Spleen (tissue), 11 donors: ENCODE measurements at regions not wholly inside any gene's neighbourhood (a gene's known extent, or its start where the extent isn't known, plus 50 kb on each side); places are given as distances from the start of the nearest gene placed in this dataset.
A peak's percentile ranks its signal among the peaks of the same experiment; 100 is the strongest.

Experiments
- DNase-seq: peaks from one replicate; pipeline ENCODE4 v3.0.0-alpha.2; 2020
- H3K27ac ChIP-seq, 8 donors: fragments of 200-600 bp; sonication (generic) in 7 of 8; 1 replicate in 4 of 8; 2 replicates in 4 of 8; pipeline versions ENCODE4 v1.5.0 to v1.8.0; 2016 to 2021; ENCODE audit warnings: inconsistent platforms in 4 of 8, mild to moderate bottlenecking in 4 of 8, moderate library complexity in 1 of 8
- H3K27me3 ChIP-seq, 7 donors: fragments of 200-600 bp; sonication (generic) in 6 of 7; replicated peaks in 1 of 7; 1 replicate in 4 of 7; 2 replicates in 3 of 7; pipeline versions ENCODE4 v1.5.0 to v1.8.0; 2016 to 2021; ENCODE audit warnings: inconsistent platforms in 3 of 7, mild to moderate bottlenecking in 1 of 7
- H3K36me3 ChIP-seq, 6 donors: fragments of 200-600 bp; sonication (generic) in 5 of 6; 1 replicate in 4 of 6; 2 replicates in 2 of 6; pipeline versions ENCODE4 v1.5.0 to v1.8.0; 2016 to 2021; ENCODE audit warnings: inconsistent platforms in 2 of 6
- H3K4me1 ChIP-seq, 6 donors: fragments of 200-600 bp; sonication (generic) in 5 of 6; 1 replicate in 3 of 6; 2 replicates in 3 of 6; pipeline versions ENCODE4 v1.5.0 to v1.8.0; 2016 to 2021; ENCODE audit warnings: inconsistent platforms in 3 of 6
- H3K4me3 ChIP-seq, 8 donors: fragments of 200-600 bp; sonication (generic) in 7 of 8; 1 replicate in 4 of 8; 2 replicates in 4 of 8; pipeline versions ENCODE4 v1.5.0 to v1.8.0; 2016 to 2021; ENCODE audit warnings: inconsistent platforms in 4 of 8, mild to moderate bottlenecking in 4 of 8, moderate library complexity in 2 of 8
- H3K9me3 ChIP-seq, 8 donors: fragments of 200-600 bp; sonication (generic) in 7 of 8; 1 replicate in 4 of 8; 2 replicates in 4 of 8; pipeline versions ENCODE4 v1.5.0 to v1.8.0; 2016 to 2021; ENCODE audit warnings: inconsistent platforms in 4 of 8
- CTCF ChIP-seq, 11 experiments: fragments of 200-600 bp in 7 of 11; fragments of 450-650 bp in 4 of 11; sonication (generic) in 4 of 11; IDR thresholded peaks in 8 of 11; conservative IDR thresholded peaks in 3 of 11; 1 replicate in 7 of 11; 2 replicates in 4 of 11; pipeline versions ENCODE4 v1.4.0 to v1.8.0; 2016 to 2021; ENCODE audit warnings: antibody characterized with exemption in 11 of 11, inconsistent platforms in 4 of 11, mild to moderate bottlenecking in 1 of 11
- POLR2A ChIP-seq, 3 donors: fragments of 450-650 bp; IDR thresholded peaks; one replicate each; pipeline ENCODE4 v1.5.1; 2017; ENCODE audit warnings: antibody characterized with exemption in 3 of 3, mild to moderate bottlenecking in 1 of 3
- POLR2AphosphoS5 ChIP-seq, 3 donors: sonication (generic); formaldehyde crosslinking; IDR thresholded peaks; one replicate each; pipeline ENCODE4 v1.5.1; 2017; ENCODE audit warnings: antibody characterized with exemption in 3 of 3
- WGBS, 5 donors: extraction: QIAGEN DNeasy Blood & Tissue Kit in 3 of 5; methylation state at CpG; one replicate each; pipeline versions ENCODE4 v1.1.5 to v1.1.7; 2013 to 2018; 5-methylcytosine and 5-hydroxymethylcytosine counted together
- intact Hi-C: fragments of 100-400 bp; cut with DNase I; formaldehyde crosslinking; loops from one replicate; pipeline ENCODE4 v1.15.0; 2023; ENCODE audit warnings: low total_unique reads
- donor health status: healthy with polysubstance abuse.
- donor health status: DM: no; HTN: no; CAD: no; lungs with moderate emphysema.
- donor health status: DM: no; HTN: no; CAD: no.
- donor health status: Bipolar disorder and iron deficiency.
- donor health status: healthy.
- donor health status: DM: no; HTN: no; CAD: no.
- donor health status: DM: yes; HTN: yes; CAD: no.

GRCh38 chr11:92546603-92547002 lies 322.0 kb downstream of the FAT3 start:
- no peaks in the 10 kb centered on the region for H3K4me1 ChIP-seq
- H3K27ac ChIP-seq = no peak overlapping the region
- intact Hi-C loops = no loop called here
- H3K9me3 ChIP-seq = no peaks in the 10 kb centered on the region
- WGBS, 5 donors = 72 to 89% (median 83%) methylated on average over 5 of the region's 5 CpGs
- H3K36me3 ChIP-seq = no peaks in the 10 kb centered on the region
- H3K27me3 ChIP-seq = no peaks in the 10 kb centered on the region
- DNase-seq = no peak
- H3K4me3 ChIP-seq = no peak overlapping the region
- TF ChIP-seq POLR2A (IDR thresholded peaks at IDR 0.05) = no peak
- TF ChIP-seq CTCF (IDR thresholded peaks at IDR 0.05 in 8 of 11, conservative IDR thresholded peaks at IDR 0.05 in 3 of 11) = no peak
- no peak for TF ChIP-seq POLR2AphosphoS5 (IDR thresholded peaks at IDR 0.05)

DNA sequence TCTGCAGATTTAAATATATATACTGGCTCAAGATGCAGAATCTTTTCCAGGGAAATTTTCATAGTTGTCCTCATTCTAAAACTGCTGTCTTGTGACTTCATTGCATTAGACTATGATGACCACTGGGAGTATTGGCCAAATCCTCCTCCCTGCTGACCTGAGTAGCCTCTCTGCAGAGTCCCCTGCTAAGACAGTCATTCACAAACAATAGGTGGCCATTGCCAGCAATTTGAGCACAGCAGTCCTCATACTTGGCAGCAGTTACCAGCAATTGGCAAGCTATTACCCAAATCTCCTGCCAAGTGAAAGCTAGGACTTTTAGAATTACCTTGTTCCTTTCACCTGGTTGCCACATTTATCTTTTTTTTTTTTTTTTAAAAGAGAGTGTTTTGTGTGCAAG lies 325.8 kb downstream of the FAT3 start:
- intact Hi-C loops = no loop called here
- no peak for TF ChIP-seq CTCF (IDR thresholded peaks at IDR 0.05 in 8 of 11, conservative IDR thresholded peaks at IDR 0.05 in 3 of 11)
- no peak for TF ChIP-seq POLR2AphosphoS5 (IDR thresholded peaks at IDR 0.05)
- TF ChIP-seq POLR2A (IDR thresholded peaks at IDR 0.05) = no peak
- H3K36me3 ChIP-seq = no peaks in the 10 kb centered on the region
- H3K27me3 ChIP-seq = no peaks in the 10 kb centered on the region
- H3K9me3 ChIP-seq = no peaks in the 10 kb centered on the region
- no peak overlapping the region for H3K27ac ChIP-seq
- no peaks in the 10 kb centered on the region for H3K4me1 ChIP-seq
- DNase-seq = no peak
- no peak overlapping the region for H3K4me3 ChIP-seq

DNA sequence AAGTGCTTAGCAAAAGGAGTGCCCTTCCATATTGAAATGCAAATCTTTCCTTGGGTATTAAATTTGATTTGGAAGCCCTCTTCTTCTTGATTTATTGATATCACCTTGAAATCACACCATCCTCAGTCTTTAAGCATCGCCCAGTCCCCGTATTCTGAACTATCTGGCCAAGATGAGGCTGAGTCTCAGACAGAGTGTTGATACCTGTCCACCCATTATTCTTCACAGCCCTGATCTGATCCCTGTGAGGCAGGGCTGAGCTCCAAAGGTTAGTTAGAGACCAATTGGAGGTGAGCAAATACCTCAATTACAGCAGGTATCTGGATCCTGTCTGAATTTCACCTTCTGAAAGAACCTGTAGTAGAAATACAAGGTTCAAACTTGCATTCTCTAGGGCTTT lies 326.3 kb downstream of the FAT3 start:
- no peaks in the 10 kb centered on the region for H3K27me3 ChIP-seq
- DNase-seq = no peak
- no peak overlapping the region for H3K4me3 ChIP-seq
- no peaks in the 10 kb centered on the region for H3K9me3 ChIP-seq
- TF ChIP-seq POLR2A (IDR thresholded peaks at IDR 0.05) (no peak), POLR2AphosphoS5 (IDR thresholded peaks at IDR 0.05) (no peak), CTCF (IDR thresholded peaks at IDR 0.05 in 8 of 11, conservative IDR thresholded peaks at IDR 0.05 in 3 of 11) (no peak)
- no peaks in the 10 kb centered on the region for H3K4me1 ChIP-seq
- H3K36me3 ChIP-seq = no peaks in the 10 kb centered on the region
- H3K27ac ChIP-seq = no peak overlapping the region
- WGBS, 5 donors = 74 to 93% (median 84%) methylated on average over 2 of the region's 2 CpGs
- intact Hi-C loops = no loop called here

- TF ChIP-seq CTCF (IDR thresholded peaks at IDR 0.05 in 8 of 11, conservative IDR thresholded peaks at IDR 0.05 in 3 of 11) (peak in 1 of 11 experiments; percentile 14), POLR2AphosphoS5 (IDR thresholded peaks at IDR 0.05) (no peak)
- no peaks in the 10 kb centered on the region for H3K4me1 ChIP-seq
- WGBS, 5 donors = 35 to 65% (median 40%) methylated on average over 2 of the region's 2 CpGs
- no peaks in the 10 kb centered on the region for H3K9me3 ChIP-seq
- H3K27me3 ChIP-seq = no peaks in the 10 kb centered on the region
- H3K27ac ChIP-seq = no peak overlapping the region
- intact Hi-C loops = no loop called here
- no peaks in the 10 kb centered on the region for H3K36me3 ChIP-seq
- no peak for DNase-seq
- no peak overlapping the region for H3K4me3 ChIP-seq
Measured at GRCh38 chr11:92552942-92553341, 328.3 kb downstream of the FAT3 start.
